Calu3 (cell line): ENCODE measurements at regions not wholly inside any gene's neighbourhood (a gene's known extent, or its start where the extent isn't known, plus 50 kb on each side); places are given as distances from the start of the nearest gene placed in this dataset.

Experiments used
- BruUV-seq: library from RNA; stranded (reverse); fragments of 400-500 nt; replicated peaks from 2 replicates; lab custom pipeline; 2021; lab: Mats Ljungman, UMichigan
- CTCF ChIA-PET: fragments of 300-600 bp; sonication (Branson Sonifier 250); formaldehyde crosslinking; loops from one replicate; lab custom pipeline; 2022; ENCODE audit warnings: antibody characterized with exemption; lab: Charles Lee
- DNase-seq: peaks from one replicate; pipeline ENCODE4 v3.0.0; 2022
- H3K27ac Mint-ChIP-seq: one replicate; pipeline ENCODE4 v1.8.0; 2022; ENCODE audit warnings: mixed read lengths; ENCODE audit not compliant: unreplicated experiment
- H3K27me3 Mint-ChIP-seq: one replicate; pipeline ENCODE4 v1.8.0; 2022; ENCODE audit warnings: mixed read lengths; ENCODE audit not compliant: unreplicated experiment
- H3K36me3 Mint-ChIP-seq: one replicate; pipeline ENCODE4 v1.8.0; 2022; ENCODE audit warnings: mild to moderate bottlenecking, moderate library complexity, mixed read lengths; ENCODE audit not compliant: insufficient read depth, unreplicated experiment
- H3K4me1 Mint-ChIP-seq: one replicate; pipeline ENCODE4 v1.8.0; 2022; ENCODE audit warnings: mild to moderate bottlenecking, low read depth, mixed read lengths; ENCODE audit not compliant: unreplicated experiment
- H3K4me3 Mint-ChIP-seq: one replicate; pipeline ENCODE4 v1.8.0; 2022; ENCODE audit warnings: mild to moderate bottlenecking, low read depth, moderate library complexity, mixed read lengths; ENCODE audit not compliant: unreplicated experiment
- H3K9me3 Mint-ChIP-seq: one replicate; pipeline ENCODE4 v1.8.0; 2022; ENCODE audit warnings: low read depth, mixed read lengths; ENCODE audit not compliant: unreplicated experiment
- intact Hi-C: fragments of 100-400 bp; cut with micrococcal nuclease; formaldehyde crosslinking; loops from one replicate; pipeline ENCODE4 v1.10.0; 2022; ENCODE audit not compliant: unreplicated experiment
- TF ChIP-seq, protein P1 (sequence below): fragments of 200-600 bp; IDR thresholded peaks from one replicate; pipeline ENCODE4 v1.8.0; 2022; ENCODE audit warnings: antibody characterized with exemption; ENCODE audit not compliant: unreplicated experiment

DNA sequence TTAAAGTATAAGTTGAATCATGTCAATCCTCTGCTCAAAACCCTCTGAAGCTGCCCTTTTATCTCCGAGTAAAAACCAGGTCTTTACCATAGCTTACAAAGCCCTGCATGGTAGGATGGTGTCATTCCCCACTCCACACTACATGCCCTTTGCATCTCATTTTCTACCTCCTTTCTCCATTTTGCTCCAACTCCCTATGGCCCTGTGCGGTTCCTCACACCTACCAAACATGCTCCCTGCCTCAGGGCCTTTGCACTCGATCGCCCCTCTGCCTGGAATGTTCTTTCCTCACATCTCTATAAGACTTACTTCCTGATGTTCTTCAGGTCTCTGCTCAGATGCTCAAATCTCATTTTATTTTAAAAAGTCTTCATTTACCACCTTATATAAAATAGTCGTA, 80.7 kb downstream of the MYL12B start:
- no TSS peak for BruUV-seq
- H3K9me3 Mint-ChIP-seq, result no peaks in the 10 kb centered on the region
- no peak overlapping the region for H3K27ac Mint-ChIP-seq
- intact Hi-C loops, result no loop called here
- CTCF ChIA-PET, result interaction anchor here (0.7 kb wide), 1 partner anchor 323 kb away, joined by 3 read pairs; no protein-coding TSS in a partner anchor
- H3K27me3 Mint-ChIP-seq, result no peaks in the 10 kb centered on the region
- H3K36me3 Mint-ChIP-seq, result no peaks in the 10 kb centered on the region
- no peak overlapping the region for H3K4me3 Mint-ChIP-seq
- TF ChIP-seq, protein P1, sequence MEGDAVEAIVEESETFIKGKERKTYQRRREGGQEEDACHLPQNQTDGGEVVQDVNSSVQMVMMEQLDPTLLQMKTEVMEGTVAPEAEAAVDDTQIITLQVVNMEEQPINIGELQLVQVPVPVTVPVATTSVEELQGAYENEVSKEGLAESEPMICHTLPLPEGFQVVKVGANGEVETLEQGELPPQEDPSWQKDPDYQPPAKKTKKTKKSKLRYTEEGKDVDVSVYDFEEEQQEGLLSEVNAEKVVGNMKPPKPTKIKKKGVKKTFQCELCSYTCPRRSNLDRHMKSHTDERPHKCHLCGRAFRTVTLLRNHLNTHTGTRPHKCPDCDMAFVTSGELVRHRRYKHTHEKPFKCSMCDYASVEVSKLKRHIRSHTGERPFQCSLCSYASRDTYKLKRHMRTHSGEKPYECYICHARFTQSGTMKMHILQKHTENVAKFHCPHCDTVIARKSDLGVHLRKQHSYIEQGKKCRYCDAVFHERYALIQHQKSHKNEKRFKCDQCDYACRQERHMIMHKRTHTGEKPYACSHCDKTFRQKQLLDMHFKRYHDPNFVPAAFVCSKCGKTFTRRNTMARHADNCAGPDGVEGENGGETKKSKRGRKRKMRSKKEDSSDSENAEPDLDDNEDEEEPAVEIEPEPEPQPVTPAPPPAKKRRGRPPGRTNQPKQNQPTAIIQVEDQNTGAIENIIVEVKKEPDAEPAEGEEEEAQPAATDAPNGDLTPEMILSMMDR, result no peak
- no peaks in the 10 kb centered on the region for H3K4me1 Mint-ChIP-seq
- DNase-seq, result no peak

DNA sequence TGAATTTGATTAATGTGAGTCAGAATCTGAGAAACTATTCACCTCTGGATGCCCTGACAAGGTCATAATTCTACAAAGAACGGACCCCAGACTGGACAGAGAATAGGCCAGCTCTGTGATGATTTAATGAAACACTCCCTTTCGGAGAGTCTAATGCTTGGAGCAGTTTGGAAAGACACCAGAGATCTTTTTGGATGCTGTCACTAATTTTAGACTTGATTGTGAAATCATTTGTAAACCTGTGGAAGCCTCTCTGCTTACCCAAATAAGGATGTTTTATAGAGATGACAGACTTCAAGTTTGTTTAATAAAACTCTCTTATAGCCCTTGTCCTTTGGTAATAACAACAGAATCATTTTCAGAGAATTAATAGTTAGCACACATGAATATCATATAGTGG, 83.5 kb downstream of the MYL12B start:
- BruUV-seq, result no TSS peak
- Mint-ChIP-seq H3K27me3 (no peaks in the 10 kb centered on the region), H3K4me3 (no peak overlapping the region), H3K4me1 (no peaks in the 10 kb centered on the region), H3K9me3 (no peaks in the 10 kb centered on the region), H3K36me3 (no peaks in the 10 kb centered on the region), H3K27ac (no peak overlapping the region)
- TF ChIP-seq, protein P1, result no peak
- intact Hi-C loops, result no loop called here
- DNase-seq, result no peak
- CTCF ChIA-PET, result no interaction called here

DNA sequence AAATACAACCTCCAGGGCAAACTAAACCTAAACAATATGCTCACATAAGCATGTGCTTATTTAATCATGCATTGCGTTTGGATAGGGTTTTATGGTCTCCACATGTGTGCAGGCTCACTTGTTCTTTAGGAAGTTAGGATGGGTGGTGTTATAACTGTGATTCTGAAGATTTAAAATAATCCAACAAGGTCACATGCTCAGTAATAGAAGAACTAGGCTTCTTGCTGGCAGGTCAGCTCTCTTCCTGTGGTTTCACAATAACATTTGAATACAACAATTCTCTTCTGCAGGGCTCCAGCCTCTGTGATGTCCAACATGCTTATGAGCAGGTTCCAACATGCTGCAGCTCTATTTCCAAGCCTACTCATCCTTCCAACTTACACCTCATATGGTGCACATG, 84.0 kb downstream of the MYL12B start:
- intact Hi-C loops, result no loop called here
- H3K4me3 Mint-ChIP-seq, result no peak overlapping the region
- CTCF ChIA-PET, result no interaction called here
- BruUV-seq, result no TSS peak
- no peak overlapping the region for H3K27ac Mint-ChIP-seq
- no peaks in the 10 kb centered on the region for H3K27me3 Mint-ChIP-seq
- DNase-seq, result no peak
- no peaks in the 10 kb centered on the region for H3K4me1 Mint-ChIP-seq
- TF ChIP-seq, protein P1, result no peak
- no peaks in the 10 kb centered on the region for H3K36me3 Mint-ChIP-seq
- H3K9me3 Mint-ChIP-seq, result no peaks in the 10 kb centered on the region

DNA sequence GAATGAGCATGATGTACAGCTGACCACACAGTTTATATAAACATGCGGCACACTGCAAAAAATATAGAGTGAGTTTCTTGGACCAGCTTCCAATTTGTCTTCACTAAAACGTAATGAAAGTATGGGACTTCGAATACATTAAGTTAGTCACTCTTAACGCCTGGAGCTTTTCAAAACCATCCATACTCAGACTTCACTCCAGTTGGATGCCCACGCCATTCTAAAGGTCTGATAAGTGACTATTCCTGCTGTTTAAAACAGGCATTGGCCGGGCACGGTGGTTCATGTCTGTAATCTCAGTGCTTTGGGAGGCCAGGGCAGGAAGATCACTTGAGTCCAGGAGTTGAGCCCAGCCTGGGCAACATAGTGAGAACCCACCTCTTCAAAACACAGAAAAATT, 84.6 kb downstream of the MYL12B start:
- CTCF ChIA-PET, result no interaction called here
- H3K27ac Mint-ChIP-seq, result no peak overlapping the region
- no peaks in the 10 kb centered on the region for H3K27me3 Mint-ChIP-seq
- no peak for DNase-seq
- no peak overlapping the region for H3K4me3 Mint-ChIP-seq
- TF ChIP-seq, protein P1, result no peak
- no peaks in the 10 kb centered on the region for H3K9me3 Mint-ChIP-seq
- no peaks in the 10 kb centered on the region for H3K4me1 Mint-ChIP-seq
- intact Hi-C loops, result no loop called here
- BruUV-seq, result no TSS peak
- H3K36me3 Mint-ChIP-seq, result no peaks in the 10 kb centered on the region
